C4-2B (cell line): ENCODE measurements at regions not wholly inside any gene's neighbourhood (a gene's known extent, or its start where the extent isn't known, plus 50 kb on each side); places are given as distances from the start of the nearest gene placed in this dataset.

Source experiments
- H3K27ac ChIP-seq: fragments of 450-650 bp; 2 replicates; pipeline ENCODE4 v1.5.1; 2017
- ZFX ChIP-seq: fragments of 450-650 bp; IDR thresholded peaks from 2 replicates; pipeline ENCODE4 v1.6.1; 2017
- TF ChIP-seq, protein P1 (sequence below): fragments of 450-650 bp; conservative IDR thresholded peaks from 2 replicates; pipeline ENCODE4 v1.5.1; 2017; ENCODE audit warnings: mild to moderate bottlenecking

DNA sequence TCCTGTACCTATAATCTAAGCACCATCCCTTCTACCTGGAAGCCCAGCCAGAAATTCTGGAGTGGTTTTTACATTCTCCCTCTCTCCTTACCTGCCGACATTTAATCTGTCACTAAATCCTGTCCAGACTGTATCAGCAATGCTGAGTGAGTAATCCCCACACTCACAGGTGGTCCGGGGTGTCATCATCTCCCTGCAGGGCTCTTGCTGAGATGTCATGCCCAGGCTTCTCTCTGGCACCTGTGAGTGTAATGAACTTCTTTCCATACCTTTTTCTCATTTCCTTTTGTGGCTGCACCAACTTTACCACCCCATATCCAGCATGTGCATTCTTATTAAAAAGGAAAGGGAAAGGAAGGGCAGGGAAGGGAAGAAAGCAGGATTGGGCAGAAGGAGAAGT is 355.2 kb downstream of the CCSER2 start:
- TF ChIP-seq, protein P1, sequence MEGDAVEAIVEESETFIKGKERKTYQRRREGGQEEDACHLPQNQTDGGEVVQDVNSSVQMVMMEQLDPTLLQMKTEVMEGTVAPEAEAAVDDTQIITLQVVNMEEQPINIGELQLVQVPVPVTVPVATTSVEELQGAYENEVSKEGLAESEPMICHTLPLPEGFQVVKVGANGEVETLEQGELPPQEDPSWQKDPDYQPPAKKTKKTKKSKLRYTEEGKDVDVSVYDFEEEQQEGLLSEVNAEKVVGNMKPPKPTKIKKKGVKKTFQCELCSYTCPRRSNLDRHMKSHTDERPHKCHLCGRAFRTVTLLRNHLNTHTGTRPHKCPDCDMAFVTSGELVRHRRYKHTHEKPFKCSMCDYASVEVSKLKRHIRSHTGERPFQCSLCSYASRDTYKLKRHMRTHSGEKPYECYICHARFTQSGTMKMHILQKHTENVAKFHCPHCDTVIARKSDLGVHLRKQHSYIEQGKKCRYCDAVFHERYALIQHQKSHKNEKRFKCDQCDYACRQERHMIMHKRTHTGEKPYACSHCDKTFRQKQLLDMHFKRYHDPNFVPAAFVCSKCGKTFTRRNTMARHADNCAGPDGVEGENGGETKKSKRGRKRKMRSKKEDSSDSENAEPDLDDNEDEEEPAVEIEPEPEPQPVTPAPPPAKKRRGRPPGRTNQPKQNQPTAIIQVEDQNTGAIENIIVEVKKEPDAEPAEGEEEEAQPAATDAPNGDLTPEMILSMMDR, result no peak
- no peak for TF ChIP-seq ZFX
- H3K27ac ChIP-seq, result no peak overlapping the region

DNA sequence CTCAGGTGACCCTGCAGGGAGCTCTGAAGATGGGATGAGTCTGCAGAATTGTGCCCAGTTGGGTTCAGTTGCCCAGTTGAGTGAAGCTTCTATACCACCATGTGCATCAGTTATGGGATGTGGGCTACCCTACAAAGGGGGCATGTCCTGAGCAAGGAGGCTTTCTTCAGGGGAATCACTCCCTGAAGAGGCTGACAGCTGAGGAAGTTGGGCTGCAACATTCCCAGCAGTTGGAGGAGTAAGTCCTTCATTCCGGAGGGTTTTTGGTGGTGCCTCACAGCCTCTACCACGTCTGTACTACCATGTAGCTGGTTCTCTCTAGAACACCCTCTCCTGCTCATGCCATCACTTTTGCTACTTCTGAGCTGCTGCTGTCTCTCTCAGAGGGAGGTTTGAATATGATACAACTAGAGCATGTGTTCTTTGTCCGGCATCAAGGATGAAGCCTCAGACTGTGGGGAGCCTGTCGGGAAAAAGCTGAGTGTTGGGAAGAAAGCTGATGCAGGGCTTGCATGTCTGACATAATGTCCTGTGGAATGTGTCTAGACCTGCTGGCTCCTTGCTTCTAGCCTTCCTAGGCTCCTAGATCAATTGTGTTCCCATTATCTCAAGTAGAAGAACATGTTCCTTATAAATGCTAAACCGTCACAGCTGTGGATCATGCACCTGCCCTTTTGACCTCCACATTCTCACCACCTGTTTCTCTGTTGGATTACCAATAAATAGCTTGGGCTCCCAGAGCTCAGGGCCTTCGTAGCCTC is 355.8 kb downstream of the CCSER2 start:
- TF ChIP-seq, protein P1, result no peak
- no peak for TF ChIP-seq ZFX
- H3K27ac ChIP-seq, result no peak overlapping the region

GRCh38 chr10:84685047-84685660 is 356.8 kb downstream of the CCSER2 start:
- TF ChIP-seq, protein P1, result no peak
- TF ChIP-seq ZFX, result no peak
- H3K27ac ChIP-seq, result no peak overlapping the region

DNA sequence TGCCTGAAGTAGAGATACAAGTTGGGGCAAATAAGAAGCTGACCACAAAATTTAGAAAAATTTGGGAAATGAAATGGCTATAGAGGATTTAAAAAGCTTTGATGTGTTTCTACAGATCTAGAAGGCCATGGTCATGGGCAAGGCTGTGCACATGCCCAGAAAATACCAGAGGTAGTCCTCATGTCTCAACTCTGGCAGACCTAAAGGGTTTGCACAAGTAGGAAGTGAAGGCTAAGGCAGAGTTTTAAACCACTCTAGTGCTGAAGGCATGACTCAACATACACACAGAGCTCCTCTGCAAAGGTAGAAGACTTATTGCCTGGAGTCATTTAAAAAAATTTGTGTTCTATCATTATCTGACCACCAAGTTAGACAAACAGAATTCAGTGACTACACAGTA is 364.6 kb downstream of the CCSER2 start:
- H3K27ac ChIP-seq, result no peak overlapping the region
- no peak for TF ChIP-seq ZFX
- TF ChIP-seq, protein P1, result no peak

DNA sequence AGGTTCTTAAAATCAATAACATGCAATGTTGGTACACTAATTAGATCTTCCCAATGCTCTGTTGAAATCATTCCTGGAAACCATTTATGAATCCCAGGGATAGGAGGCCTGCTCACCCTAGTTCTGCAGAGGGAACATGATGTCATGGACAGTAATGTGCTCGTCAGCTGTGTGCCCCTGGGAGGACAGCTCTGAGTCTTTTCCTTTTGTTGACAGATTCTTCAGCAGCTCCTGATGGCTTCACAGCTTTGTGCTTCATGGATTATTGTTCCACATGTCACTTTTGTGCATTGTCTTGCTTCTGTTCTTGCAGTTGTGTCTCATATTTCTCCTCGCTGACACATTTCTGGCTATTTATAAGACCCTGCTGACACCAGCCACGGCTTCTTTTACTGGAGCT is 367.5 kb downstream of the CCSER2 start:
- TF ChIP-seq ZFX, result no peak
- TF ChIP-seq, protein P1, result no peak
- no peak overlapping the region for H3K27ac ChIP-seq

DNA sequence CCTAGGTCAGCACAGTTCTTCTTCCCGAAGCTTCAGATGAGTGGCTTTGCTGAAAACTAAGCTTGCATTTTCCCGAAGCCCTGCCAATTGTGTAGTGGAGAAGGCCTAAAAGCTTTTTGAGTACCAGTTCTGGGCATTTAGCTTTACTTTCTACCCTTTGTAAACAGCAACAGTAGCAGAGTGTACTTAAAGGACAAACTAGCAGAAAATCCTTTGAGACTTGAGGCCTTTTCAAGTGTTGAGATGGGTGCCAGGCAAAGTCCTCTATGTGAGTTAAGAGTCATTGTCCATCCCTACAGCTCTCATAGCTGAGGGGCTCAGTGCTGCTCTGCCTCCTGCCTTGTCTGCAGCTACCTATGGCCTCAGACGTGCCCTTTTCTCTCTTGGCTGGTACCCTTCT is 368.2 kb downstream of the CCSER2 start:
- H3K27ac ChIP-seq, result no peak overlapping the region
- TF ChIP-seq, protein P1, result no peak
- no peak for TF ChIP-seq ZFX

DNA sequence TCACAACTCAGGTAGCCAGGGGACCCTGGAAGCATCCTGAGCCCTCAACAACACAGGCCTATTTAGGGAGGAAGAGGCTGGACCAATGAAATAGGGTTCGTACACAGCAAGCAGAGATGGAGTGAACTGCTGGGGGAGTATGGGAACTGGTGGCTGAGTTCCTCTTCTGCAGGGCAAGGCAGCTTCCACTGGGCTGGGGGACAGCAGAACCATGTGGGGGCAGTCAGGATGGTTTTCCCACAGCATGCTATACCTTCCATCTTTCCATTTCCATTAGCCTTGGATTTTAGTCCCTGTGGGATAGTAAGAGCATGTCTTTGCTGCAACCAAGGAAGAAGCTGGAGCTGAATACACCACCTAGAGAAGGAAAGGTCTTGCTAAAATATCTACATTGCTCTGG is 370.6 kb downstream of the CCSER2 start:
- H3K27ac ChIP-seq, result no peak overlapping the region
- TF ChIP-seq, protein P1, result no peak
- TF ChIP-seq ZFX, result no peak
